ENCODE measurements at regions not wholly inside any gene's neighbourhood (a gene's known extent, or its start where the extent isn't known, plus 50 kb on each side); places are given as distances from the start of the nearest gene placed in this dataset.

DNA sequence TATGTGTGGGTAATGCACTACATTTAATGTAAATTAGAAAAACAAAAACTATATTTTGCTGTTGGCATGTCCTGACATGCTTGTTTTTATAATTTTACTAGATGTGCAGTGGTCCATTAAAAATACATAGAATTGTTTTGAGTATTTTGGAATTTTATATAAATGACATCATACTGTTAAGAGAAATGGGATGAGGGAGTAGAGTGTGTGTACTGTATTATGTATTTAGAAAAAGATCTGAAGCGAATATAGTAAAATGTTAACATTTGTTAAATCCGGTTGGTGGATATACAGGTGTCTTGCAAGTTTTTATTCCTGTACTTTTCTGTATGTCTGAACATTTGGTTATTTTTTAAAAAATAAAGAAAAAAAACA, 288.4 kb upstream of the SATB1 start:
- no peak overlapping the region for H4K91ac ChIP-seq (ENCODE audit: insufficient read length, low read depth, low read length)
- H3K79me2 ChIP-seq (ENCODE audit: insufficient read depth, low read length), result no peaks in the 10 kb centered on the region
- no peaks in the 10 kb centered on the region for H3K36me3 Mint-ChIP-seq (ENCODE audit: insufficient read depth in 1 of 3, low read depth in 3 of 3)
- no peak overlapping the region for H3K56ac ChIP-seq (ENCODE audit: insufficient read length, low read depth, low read length)
- no peaks in the 10 kb centered on the region for H3K4me1 ChIP-seq (ENCODE audit: insufficient read depth, low read length)
- TF ChIP-seq, protein P1, sequence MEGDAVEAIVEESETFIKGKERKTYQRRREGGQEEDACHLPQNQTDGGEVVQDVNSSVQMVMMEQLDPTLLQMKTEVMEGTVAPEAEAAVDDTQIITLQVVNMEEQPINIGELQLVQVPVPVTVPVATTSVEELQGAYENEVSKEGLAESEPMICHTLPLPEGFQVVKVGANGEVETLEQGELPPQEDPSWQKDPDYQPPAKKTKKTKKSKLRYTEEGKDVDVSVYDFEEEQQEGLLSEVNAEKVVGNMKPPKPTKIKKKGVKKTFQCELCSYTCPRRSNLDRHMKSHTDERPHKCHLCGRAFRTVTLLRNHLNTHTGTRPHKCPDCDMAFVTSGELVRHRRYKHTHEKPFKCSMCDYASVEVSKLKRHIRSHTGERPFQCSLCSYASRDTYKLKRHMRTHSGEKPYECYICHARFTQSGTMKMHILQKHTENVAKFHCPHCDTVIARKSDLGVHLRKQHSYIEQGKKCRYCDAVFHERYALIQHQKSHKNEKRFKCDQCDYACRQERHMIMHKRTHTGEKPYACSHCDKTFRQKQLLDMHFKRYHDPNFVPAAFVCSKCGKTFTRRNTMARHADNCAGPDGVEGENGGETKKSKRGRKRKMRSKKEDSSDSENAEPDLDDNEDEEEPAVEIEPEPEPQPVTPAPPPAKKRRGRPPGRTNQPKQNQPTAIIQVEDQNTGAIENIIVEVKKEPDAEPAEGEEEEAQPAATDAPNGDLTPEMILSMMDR (conservative IDR thresholded peaks at IDR 0.05), result no peak
- H2AK5ac ChIP-seq (ENCODE audit: insufficient read length, low read length), result no peak overlapping the region
- no peak overlapping the region for H3K18ac ChIP-seq (ENCODE audit: insufficient read length, low read depth, low read length)
- peaks cover 0 to 3% of the 10 kb centered on the region in 2 experiments; a peak in 2 of 4 replicates for H3K4me1 Mint-ChIP-seq
- H3K9me3 Mint-ChIP-seq, result no peaks in the 10 kb centered on the region
- H3K9ac ChIP-seq (ENCODE audit: extremely low read depth, insufficient read length, low read length), result no peak overlapping the region
- no peaks in the 10 kb centered on the region for H3K27me3 Mint-ChIP-seq (ENCODE audit: low read depth)
- no peak overlapping the region for H2BK12ac ChIP-seq (ENCODE audit: insufficient read length, low read depth, low read length)
- no peak overlapping the region for H3K27ac ChIP-seq (ENCODE audit: insufficient read length, low read depth, low read length)
- no peaks in the 10 kb centered on the region for H3K23me2 ChIP-seq (ENCODE audit: insufficient read length, low read depth, low read length, poor library complexity, severe bottlenecking)
- H3K4me2 ChIP-seq (ENCODE audit: insufficient read depth, insufficient read length, low read length), result no peak overlapping the region
- H3K27ac Mint-ChIP-seq, result no peak overlapping the region
- whole genome bisulfite sequencing (ENCODE audit: extremely low coverage, insufficient read length, low lambda C conversion rate), result no CpG with 5 or more reads among the region's 2 CpGs
- H3K27me3 ChIP-seq (ENCODE audit: insufficient read depth, low read length), result no peaks in the 10 kb centered on the region
- H2BK15ac ChIP-seq (ENCODE audit: low read depth, low read length), result no peak overlapping the region
- H3T11ph ChIP-seq (ENCODE audit: low read length), result no peak overlapping the region
- H3K79me1 ChIP-seq (ENCODE audit: insufficient read depth, low read depth, low read length, poor library complexity, severe bottlenecking), result no peaks in the 10 kb centered on the region
- H3K4me3 Mint-ChIP-seq, result no peak overlapping the region
- H2BK120ac ChIP-seq (ENCODE audit: low read depth, low read length, poor library complexity, severe bottlenecking), result no peak overlapping the region
- no peak overlapping the region for H3K14ac ChIP-seq (ENCODE audit: insufficient read depth, low read length)
- no peak overlapping the region for H3K23ac ChIP-seq (ENCODE audit: insufficient read length, low read depth, low read length)
- no peak overlapping the region for H4K5ac ChIP-seq (ENCODE audit: insufficient read length, low read depth, low read length)
- no peaks in the 10 kb centered on the region for H4K20me1 ChIP-seq (ENCODE audit: control insufficient read depth, insufficient read depth, insufficient read length)
- H2BK20ac ChIP-seq (ENCODE audit: low read depth, low read length, poor library complexity, severe bottlenecking), result no peak overlapping the region
- DNase-seq, result no peak
- no peak overlapping the region for H3K4ac ChIP-seq (ENCODE audit: low read depth, low read length)
- H4K8ac ChIP-seq (replicated peaks; ENCODE audit: insufficient read length, low read depth, low read length), result no peak overlapping the region
- no peak overlapping the region for H2AFZ ChIP-seq (ENCODE audit: low read length)
- H3K9me3 ChIP-seq (ENCODE audit: control insufficient read depth, low read depth, low read length), result no peaks in the 10 kb centered on the region
- no peak overlapping the region for H2BK5ac ChIP-seq (ENCODE audit: insufficient read length, low read length)
